ENCODE measurements at regions not wholly inside any gene's neighbourhood (a gene's known extent, or its start where the extent isn't known, plus 50 kb on each side); places are given as distances from the start of the nearest gene placed in this dataset.

- Histone ChIP-seq H3K4me1 (ENCODE audit: insufficient read depth, low read length) (no peaks in the 10 kb centered on the region), H3K4me3 (ENCODE audit: low read length) (no peak overlapping the region), H3K27me3 (ENCODE audit: insufficient read depth, low read length, poor library complexity, severe bottlenecking) (no peaks in the 10 kb centered on the region), H3K36me3 (ENCODE audit: insufficient read depth, low read length) (no peaks in the 10 kb centered on the region), H3K27ac (ENCODE audit: low read depth, low read length) (no peak overlapping the region), H3K9me3 (ENCODE audit: low read length) (no peaks in the 10 kb centered on the region)
- ChIA-PET POLR2A (no interaction called here), CTCF (no interaction called here)
- no peaks in the 10 kb centered on the region for H3K36me3 Mint-ChIP-seq
- no peaks in the 10 kb centered on the region for H3K9me3 Mint-ChIP-seq
- no peak for DNase-seq
- H3K4me1 Mint-ChIP-seq = peaks cover 0 to 9% (median 4%) of the 10 kb centered on the region in 3 donors
- H3K27me3 Mint-ChIP-seq = peaks cover 0 to 2% of the 10 kb centered on the region in 2 donors
- H3K4me3 Mint-ChIP-seq = no peak overlapping the region
- no peak overlapping the region for H3K27ac Mint-ChIP-seq
These were observed 100.6 kb upstream of the CCND2 start for GRCh38 chr12:4172999-4173398.

GRCh38 chr12:4171742-4172141, 101.8 kb upstream of the CCND2 start:
- Histone ChIP-seq H3K27ac (ENCODE audit: low read depth, low read length) (no peak overlapping the region), H3K4me3 (ENCODE audit: low read length) (no peak overlapping the region), H3K4me1 (ENCODE audit: insufficient read depth, low read length) (no peaks in the 10 kb centered on the region), H3K9me3 (ENCODE audit: low read length) (no peaks in the 10 kb centered on the region), H3K36me3 (ENCODE audit: insufficient read depth, low read length) (no peaks in the 10 kb centered on the region), H3K27me3 (ENCODE audit: insufficient read depth, low read length, poor library complexity, severe bottlenecking) (no peaks in the 10 kb centered on the region)
- Mint-ChIP-seq H3K36me3 (no peaks in the 10 kb centered on the region), H3K4me3 (no peak overlapping the region), H3K4me1 (peaks cover 0 to 9% (median 4%) of the 10 kb centered on the region in 3 donors), H3K9me3 (no peaks in the 10 kb centered on the region), H3K27me3 (peaks cover 0 to 2% of the 10 kb centered on the region in 2 donors), H3K27ac (no peak overlapping the region)
- POLR2A ChIA-PET = no interaction called here
- CTCF ChIA-PET = no interaction called here
- no peak for DNase-seq

- Histone ChIP-seq H3K4me1 (ENCODE audit: insufficient read depth, low read length) (peaks cover 6% of the 10 kb centered on the region), H3K27me3 (ENCODE audit: insufficient read depth, low read length, poor library complexity, severe bottlenecking) (no peaks in the 10 kb centered on the region), H3K4me3 (ENCODE audit: low read length) (no peak overlapping the region), H3K9me3 (ENCODE audit: low read length) (no peaks in the 10 kb centered on the region), H3K36me3 (ENCODE audit: insufficient read depth, low read length) (no peaks in the 10 kb centered on the region), H3K27ac (ENCODE audit: low read depth, low read length) (no peak overlapping the region)
- ChIA-PET CTCF (no interaction called here), POLR2A (no interaction called here)
- Mint-ChIP-seq H3K27me3 (peaks cover 0 to 2% of the 10 kb centered on the region in 2 donors), H3K9me3 (no peaks in the 10 kb centered on the region), H3K4me3 (no peak overlapping the region), H3K36me3 (no peaks in the 10 kb centered on the region), H3K27ac (peak overlapping the region in 3 of 8 donors; percentile 1 to 55 (median 10)), H3K4me1 (peaks cover 6 to 20% (median 7%) of the 10 kb centered on the region in 3 donors)
- no peak for DNase-seq
These were observed 103.6 kb upstream of the CCND2 start for GRCh38 chr12:4169959-4170358.

- ChIA-PET POLR2A (no interaction called here), CTCF (no interaction called here)
- Mint-ChIP-seq H3K27ac (peak overlapping the region in 4 of 8 donors; percentile 1 to 76 (median 32)), H3K27me3 (peaks cover 0 to 2% of the 10 kb centered on the region in 2 donors), H3K9me3 (no peaks in the 10 kb centered on the region), H3K36me3 (no peaks in the 10 kb centered on the region), H3K4me1 (peaks cover 10 to 23% (median 11%) of the 10 kb centered on the region in 3 donors), H3K4me3 (peak overlapping the region in 1 of 7 donors; percentile 6)
- Histone ChIP-seq H3K4me3 (ENCODE audit: low read length) (no peak overlapping the region), H3K27me3 (ENCODE audit: insufficient read depth, low read length, poor library complexity, severe bottlenecking) (no peaks in the 10 kb centered on the region), H3K9me3 (ENCODE audit: low read length) (no peaks in the 10 kb centered on the region), H3K27ac (ENCODE audit: low read depth, low read length) (no peak overlapping the region), H3K4me1 (ENCODE audit: insufficient read depth, low read length) (peaks cover 7% of the 10 kb centered on the region), H3K36me3 (ENCODE audit: insufficient read depth, low read length) (no peaks in the 10 kb centered on the region)
- DNase-seq = no peak
These were observed 104.0 kb upstream of the CCND2 start for GRCh38 chr12:4169531-4169930.

GRCh38 chr12:4168036-4168435, 105.5 kb upstream of the CCND2 start:
- Histone ChIP-seq H3K9me3 (ENCODE audit: low read length) (no peaks in the 10 kb centered on the region), H3K36me3 (ENCODE audit: insufficient read depth, low read length) (no peaks in the 10 kb centered on the region), H3K27me3 (ENCODE audit: insufficient read depth, low read length, poor library complexity, severe bottlenecking) (no peaks in the 10 kb centered on the region), H3K27ac (ENCODE audit: low read depth, low read length) (no peak overlapping the region), H3K4me1 (ENCODE audit: insufficient read depth, low read length) (peaks cover 11% of the 10 kb centered on the region), H3K4me3 (ENCODE audit: low read length) (no peak overlapping the region)
- H3K27me3 Mint-ChIP-seq = peaks cover 0 to 2% of the 10 kb centered on the region in 2 donors
- DNase-seq = no peak
- peaks cover 13 to 23% (median 16%) of the 10 kb centered on the region in 3 donors for H3K4me1 Mint-ChIP-seq
- peak overlapping the region in 1 of 8 donors; percentile 40 for H3K27ac Mint-ChIP-seq
- CTCF ChIA-PET = no interaction called here
- H3K36me3 Mint-ChIP-seq = no peaks in the 10 kb centered on the region
- POLR2A ChIA-PET = no interaction called here
- H3K4me3 Mint-ChIP-seq = no peak overlapping the region
- no peaks in the 10 kb centered on the region for H3K9me3 Mint-ChIP-seq

- Mint-ChIP-seq H3K4me3 (peak overlapping the region; percentile 83 to 95 (median 89)), H3K27ac (peak overlapping the region; percentile 44 to 92 (median 86)), H3K4me1 (peaks cover 13 to 23% (median 16%) of the 10 kb centered on the region in 3 donors), H3K27me3 (peaks cover 0 to 2% of the 10 kb centered on the region in 2 donors), H3K9me3 (no peaks in the 10 kb centered on the region), H3K36me3 (no peaks in the 10 kb centered on the region)
- H3K36me3 ChIP-seq (ENCODE audit: insufficient read depth, low read length) = no peaks in the 10 kb centered on the region
- H3K9me3 ChIP-seq (ENCODE audit: low read length) = no peaks in the 10 kb centered on the region
- H3K27ac ChIP-seq (ENCODE audit: low read depth, low read length) = no peak overlapping the region
- H3K4me1 ChIP-seq (ENCODE audit: insufficient read depth, low read length) = peaks cover 11% of the 10 kb centered on the region
- DNase-seq = peak; percentile 11 to 67 (median 42)
- H3K27me3 ChIP-seq (ENCODE audit: insufficient read depth, low read length, poor library complexity, severe bottlenecking) = no peaks in the 10 kb centered on the region
- peak overlapping the region; percentile 69 for H3K4me3 ChIP-seq (ENCODE audit: low read length)
- ChIA-PET POLR2A (interaction anchor here (0.6 to 2.6 kb wide), 7 partner anchors 10 to 112 kb away, joined by 3 to 10 read pairs (median 4); partner anchors contain the start of gene CCND2), CTCF (interaction anchor here (0.8 to 2.6 kb wide), 12 partner anchors 10 to 114 kb away, joined by 3 to 13 read pairs (median 4); no protein-coding TSS in a partner anchor)
These were observed 108.7 kb upstream of the CCND2 start for GRCh38 chr12:4164559-4165558.

- H3K4me3 ChIP-seq (ENCODE audit: low read length) = peak overlapping the region; percentile 69
- peak overlapping the region; percentile 83 to 95 (median 89) for H3K4me3 Mint-ChIP-seq
- no peaks in the 10 kb centered on the region for H3K36me3 ChIP-seq (ENCODE audit: insufficient read depth, low read length)
- peak overlapping the region in 3 of 8 donors; percentile 22 to 67 (median 40) for H3K27ac Mint-ChIP-seq
- no peaks in the 10 kb centered on the region for H3K36me3 Mint-ChIP-seq
- H3K9me3 Mint-ChIP-seq = no peaks in the 10 kb centered on the region
- no peaks in the 10 kb centered on the region for H3K9me3 ChIP-seq (ENCODE audit: low read length)
- ChIA-PET POLR2A (interaction anchor here (0.6 to 2.6 kb wide), 5 partner anchors 10 to 109 kb away, joined by 3 to 10 read pairs (median 4); partner anchors contain the start of gene CCND2), CTCF (interaction anchor here (1.1 to 2.6 kb wide), 5 partner anchors 17 to 115 kb away, joined by 3 to 13 read pairs (median 4); no protein-coding TSS in a partner anchor)
- no peak overlapping the region for H3K27ac ChIP-seq (ENCODE audit: low read depth, low read length)
- H3K4me1 Mint-ChIP-seq = peaks cover 9 to 17% (median 16%) of the 10 kb centered on the region in 3 donors
- H3K27me3 ChIP-seq (ENCODE audit: insufficient read depth, low read length, poor library complexity, severe bottlenecking) = no peaks in the 10 kb centered on the region
- DNase-seq = no peak
- H3K4me1 ChIP-seq (ENCODE audit: insufficient read depth, low read length) = peaks cover 11% of the 10 kb centered on the region
- peaks cover 0 to 2% of the 10 kb centered on the region in 2 donors for H3K27me3 Mint-ChIP-seq
These were observed 109.4 kb upstream of the CCND2 start for GRCh38 chr12:4164188-4164558.

- Mint-ChIP-seq H3K27me3 (no peaks in the 10 kb centered on the region), H3K9me3 (no peaks in the 10 kb centered on the region), H3K4me1 (peaks cover 9 to 21% (median 16%) of the 10 kb centered on the region in 3 donors), H3K27ac (no peak overlapping the region), H3K4me3 (peak overlapping the region in 1 of 7 donors; percentile 32), H3K36me3 (no peaks in the 10 kb centered on the region)
- ChIA-PET CTCF (interaction anchor here (1.7 kb wide), 1 partner anchor 107 kb away, joined by 5 read pairs; no protein-coding TSS in a partner anchor), POLR2A (no interaction called here)
- no peak for DNase-seq
- no peak overlapping the region for H3K4me3 ChIP-seq (ENCODE audit: low read length)
- H3K36me3 ChIP-seq (ENCODE audit: insufficient read depth, low read length) = no peaks in the 10 kb centered on the region
- H3K27me3 ChIP-seq (ENCODE audit: insufficient read depth, low read length, poor library complexity, severe bottlenecking) = no peaks in the 10 kb centered on the region
- H3K4me1 ChIP-seq (ENCODE audit: insufficient read depth, low read length) = peaks cover 17% of the 10 kb centered on the region
- no peaks in the 10 kb centered on the region for H3K9me3 ChIP-seq (ENCODE audit: low read length)
- no peak overlapping the region for H3K27ac ChIP-seq (ENCODE audit: low read depth, low read length)
These were observed 111.8 kb upstream of the CCND2 start for GRCh38 chr12:4161718-4162117.

Data from CD8-positive, alpha-beta memory T cell (primary cell).